HepG2 (cell line): ENCODE measurements at regions not wholly inside any gene's neighbourhood (a gene's known extent, or its start where the extent isn't known, plus 50 kb on each side); places are given as distances from the start of the nearest gene placed in this dataset.

Source experiments
- CHD2 ChIP-seq: IDR thresholded peaks from 2 replicates; pipeline ENCODE4 v1.6.1; 2011; ENCODE audit warnings: low read depth, low read length, improper control_type of control experiment
- FOXK1 ChIP-seq: sonication (generic); formaldehyde crosslinking; IDR thresholded peaks from 2 replicates; pipeline ENCODE4 v1.4.0; 2020; ENCODE audit warnings: low read depth, missing genetic modification reagents, borderline replicate concordance
- TF ChIP-seq, protein P1 (sequence below): sonication (generic); formaldehyde crosslinking; IDR thresholded peaks from 2 replicates; pipeline ENCODE4 v1.4.0; 2020; ENCODE audit warnings: missing genetic modification reagents

DNA sequence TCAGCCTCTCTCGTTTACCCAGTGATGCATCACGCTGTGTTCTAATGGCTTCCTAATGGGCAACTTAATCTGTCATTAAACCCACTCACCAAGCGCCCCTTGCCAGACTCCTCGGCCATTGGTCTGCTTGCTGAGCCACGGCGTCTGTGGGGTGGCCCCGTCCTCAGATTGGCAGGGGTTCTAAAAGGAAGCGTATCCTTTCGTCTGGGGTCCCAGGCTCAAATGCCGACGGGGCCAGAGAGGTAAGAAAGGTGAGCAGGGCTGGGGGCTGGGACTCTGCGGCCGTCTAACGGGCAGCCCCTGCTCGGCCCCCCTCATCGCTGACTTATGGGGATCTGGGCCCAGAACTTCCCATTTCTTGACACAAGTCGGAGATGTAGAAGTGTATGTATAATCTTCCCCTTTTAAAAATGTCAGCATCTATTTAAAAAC is 315.1 kb upstream of the PROK2 start:
- TF ChIP-seq, protein P1, sequence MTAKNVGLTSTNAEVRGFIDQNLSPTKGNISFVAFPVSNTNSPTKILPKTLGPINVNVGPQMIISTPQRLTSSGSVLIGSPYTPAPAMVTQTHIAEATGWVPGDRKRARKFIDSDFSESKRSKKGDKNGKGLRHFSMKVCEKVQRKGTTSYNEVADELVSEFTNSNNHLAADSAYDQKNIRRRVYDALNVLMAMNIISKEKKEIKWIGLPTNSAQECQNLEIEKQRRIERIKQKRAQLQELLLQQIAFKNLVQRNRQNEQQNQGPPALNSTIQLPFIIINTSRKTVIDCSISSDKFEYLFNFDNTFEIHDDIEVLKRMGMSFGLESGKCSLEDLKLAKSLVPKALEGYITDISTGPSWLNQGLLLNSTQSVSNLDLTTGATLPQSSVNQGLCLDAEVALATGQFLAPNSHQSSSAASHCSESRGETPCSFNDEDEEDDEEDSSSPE (CRISPR knock-in tag) = no peak
- TF ChIP-seq FOXK1 (CRISPR knock-in tag) (no peak), CHD2 (no peak)
